Stomach (tissue), 4 donors: ENCODE measurements at regions not wholly inside any gene's neighbourhood (a gene's known extent, or its start where the extent isn't known, plus 50 kb on each side); places are given as distances from the start of the nearest gene placed in this dataset.

Source experiments
- CTCF ChIP-seq, 7 experiments: fragments of 450-650 bp in 4 of 7; fragments of 200-600 bp in 3 of 7; sonication (generic) in 3 of 7; IDR thresholded peaks; one replicate each; pipeline ENCODE4 v1.5.1; 2016 to 2019; ENCODE audit warnings: antibody characterized with exemption in 7 of 7, control low read depth in 2 of 7, mild to moderate bottlenecking in 1 of 7
- EP300 ChIP-seq: sonication (generic); formaldehyde crosslinking; IDR thresholded peaks from one replicate; pipeline ENCODE4 v1.6.1; 2017; ENCODE audit warnings: antibody characterized with exemption

- TF ChIP-seq CTCF (IDR thresholded peaks at IDR 0.05) = no peak
- no peak for TF ChIP-seq EP300
Observed at GRCh38 chr19:31092274-31092673, 257.0 kb downstream of the TSHZ3 start.
